SU-DHL-6 (cell line): ENCODE measurements at regions not wholly inside any gene's neighbourhood (a gene's known extent, or its start where the extent isn't known, plus 50 kb on each side); places are given as distances from the start of the nearest gene placed in this dataset.

Experiments used
- H2AFZ ChIP-seq: fragments of 200-600 bp; sonication (generic); 2 replicates; pipeline ENCODE4 v1.6.1; 2014; ENCODE audit warnings: low read depth, mild to moderate bottlenecking, moderate library complexity, mixed read lengths, antibody characterized with exemption, low read length; ENCODE audit not compliant: severe bottlenecking
- H3F3A ChIP-seq: fragments of 200-600 bp; shearing (Covaris generic); 2 replicates; pipeline ENCODE4 v1.6.0; 2016; ENCODE audit warnings: antibody characterized with exemption, mild to moderate bottlenecking; ENCODE audit not compliant: insufficient read depth
- H3K27ac ChIP-seq: fragments of 200-600 bp; sonication (generic); 2 replicates; pipeline ENCODE4 v1.5.1; 2016; ENCODE audit warnings: low read depth, mild to moderate bottlenecking, low read length, moderate library complexity, mixed read lengths
- H3K27me3 ChIP-seq: fragments of 200-600 bp; sonication (generic), shearing (Covaris generic); 2 replicates; pipeline ENCODE4 v1.6.0; 2014; ENCODE audit warnings: mild to moderate bottlenecking, low read length
- H3K36me3 ChIP-seq: fragments of 200-600 bp; sonication (generic); 2 replicates; pipeline ENCODE4 v1.6.1; 2014; ENCODE audit warnings: mild to moderate bottlenecking, low read length, mixed read lengths
- H3K4me2 ChIP-seq: fragments of 300-600, 200-600 bp; shearing (Covaris generic), sonication (generic); 2 replicates; pipeline ENCODE4 v1.6.0; 2014; ENCODE audit warnings: low read length, low read depth, mild to moderate bottlenecking; ENCODE audit not compliant: poor library complexity, severe bottlenecking
- H3K4me3 ChIP-seq: fragments of 200-600 bp; sonication (generic); 2 replicates; pipeline ENCODE4 v1.5.1; 2014; ENCODE audit warnings: antibody characterized with exemption, low read length, mild to moderate bottlenecking, mixed read lengths; ENCODE audit not compliant: insufficient read depth, poor library complexity, severe bottlenecking
- H3K79me2 ChIP-seq: fragments of 200-600 bp; sonication (generic); 2 replicates; pipeline ENCODE4 v1.6.1; 2014; ENCODE audit warnings: mild to moderate bottlenecking, low read length, moderate library complexity; ENCODE audit not compliant: insufficient read depth
- H3K9ac ChIP-seq: fragments of 200-600 bp; sonication (generic); 2 replicates; pipeline ENCODE4 v1.7.0; 2014; ENCODE audit warnings: mild to moderate bottlenecking, low read length
- H3K9me2 ChIP-seq: fragments of 200-600 bp; sonication (generic); replicated peaks from 2 replicates; pipeline ENCODE4 v1.6.1; 2014; ENCODE audit warnings: low read length; ENCODE audit not compliant: insufficient read depth
- H3K9me3 ChIP-seq: fragments of 200-600 bp; sonication (generic); 2 replicates; pipeline ENCODE4 v1.6.1; 2014; ENCODE audit warnings: low read length, mixed read lengths; ENCODE audit not compliant: insufficient read depth
- H4K20me1 ChIP-seq: fragments of 200-600 bp; sonication (generic); 2 replicates; pipeline ENCODE4 v1.6.1; 2014; ENCODE audit warnings: low read depth, mild to moderate bottlenecking, antibody characterized with exemption, low read length, moderate library complexity, mixed read lengths
- EZH2phosphoT487 ChIP-seq: fragments of 200-600 bp; sonication (generic), shearing (Covaris generic); conservative IDR thresholded peaks from 2 replicates; pipeline ENCODE4 v1.6.1; 2018; ENCODE audit warnings: mild to moderate bottlenecking, antibody characterized with exemption, low read length, moderate library complexity, mixed read lengths
- TF ChIP-seq, protein P1 (sequence below): fragments of 200-600 bp; sonication (generic); IDR thresholded peaks from one replicate; pipeline ENCODE4 v1.5.1; 2017; ENCODE audit warnings: antibody characterized with exemption, mild to moderate bottlenecking, low read length, moderate library complexity; ENCODE audit not compliant: insufficient read depth, poor library complexity, severe bottlenecking

DNA sequence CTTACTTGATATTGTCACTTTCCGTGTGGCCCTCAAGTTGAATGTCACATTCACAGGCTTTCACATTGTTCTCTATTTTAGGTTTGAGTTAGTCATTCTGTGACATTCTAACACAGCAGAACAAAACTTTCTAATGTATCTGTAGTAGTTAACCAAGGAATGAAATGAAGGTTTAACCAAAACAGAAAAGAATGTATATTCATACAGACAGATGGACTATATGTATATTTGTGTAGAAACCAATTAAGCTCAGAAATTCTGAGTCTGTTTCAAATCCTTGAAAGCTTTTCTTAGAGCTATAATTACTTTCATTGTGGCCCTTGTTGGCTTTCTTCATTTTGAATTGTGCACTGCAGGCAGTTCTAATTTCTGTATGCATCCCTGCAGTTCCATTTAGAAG is 654.7 kb downstream of the LRRC70 start:
- Histone ChIP-seq H4K20me1 (no peaks in the 10 kb centered on the region), H3K79me2 (no peaks in the 10 kb centered on the region), H3K4me2 (no peak overlapping the region), H3K27me3 (no peaks in the 10 kb centered on the region), H3K36me3 (no peaks in the 10 kb centered on the region), H3K9me3 (no peaks in the 10 kb centered on the region), H3K9ac (no peak overlapping the region), H3K4me3 (no peak overlapping the region), H3F3A (no peaks in the 10 kb centered on the region), H3K9me2 (no peaks in the 10 kb centered on the region), H2AFZ (no peak overlapping the region), H3K27ac (no peak overlapping the region)
- TF ChIP-seq, protein P1, sequence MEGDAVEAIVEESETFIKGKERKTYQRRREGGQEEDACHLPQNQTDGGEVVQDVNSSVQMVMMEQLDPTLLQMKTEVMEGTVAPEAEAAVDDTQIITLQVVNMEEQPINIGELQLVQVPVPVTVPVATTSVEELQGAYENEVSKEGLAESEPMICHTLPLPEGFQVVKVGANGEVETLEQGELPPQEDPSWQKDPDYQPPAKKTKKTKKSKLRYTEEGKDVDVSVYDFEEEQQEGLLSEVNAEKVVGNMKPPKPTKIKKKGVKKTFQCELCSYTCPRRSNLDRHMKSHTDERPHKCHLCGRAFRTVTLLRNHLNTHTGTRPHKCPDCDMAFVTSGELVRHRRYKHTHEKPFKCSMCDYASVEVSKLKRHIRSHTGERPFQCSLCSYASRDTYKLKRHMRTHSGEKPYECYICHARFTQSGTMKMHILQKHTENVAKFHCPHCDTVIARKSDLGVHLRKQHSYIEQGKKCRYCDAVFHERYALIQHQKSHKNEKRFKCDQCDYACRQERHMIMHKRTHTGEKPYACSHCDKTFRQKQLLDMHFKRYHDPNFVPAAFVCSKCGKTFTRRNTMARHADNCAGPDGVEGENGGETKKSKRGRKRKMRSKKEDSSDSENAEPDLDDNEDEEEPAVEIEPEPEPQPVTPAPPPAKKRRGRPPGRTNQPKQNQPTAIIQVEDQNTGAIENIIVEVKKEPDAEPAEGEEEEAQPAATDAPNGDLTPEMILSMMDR: no peak
- TF ChIP-seq EZH2phosphoT487: no peak

GRCh38 chr5:63230754-63231153 is 652.1 kb downstream of the LRRC70 start:
- Histone ChIP-seq H3K9me3 (no peaks in the 10 kb centered on the region), H3K27me3 (no peaks in the 10 kb centered on the region), H4K20me1 (no peaks in the 10 kb centered on the region), H3K9me2 (no peaks in the 10 kb centered on the region), H3K27ac (no peak overlapping the region), H3K4me3 (no peak overlapping the region), H3K79me2 (no peaks in the 10 kb centered on the region), H3F3A (no peaks in the 10 kb centered on the region), H2AFZ (no peak overlapping the region), H3K36me3 (no peaks in the 10 kb centered on the region), H3K4me2 (no peak overlapping the region), H3K9ac (no peak overlapping the region)
- no peak for TF ChIP-seq EZH2phosphoT487
- TF ChIP-seq, protein P1: no peak

- no peak overlapping the region for H2AFZ ChIP-seq
- no peak overlapping the region for H3K9ac ChIP-seq
- H3F3A ChIP-seq: no peaks in the 10 kb centered on the region
- H3K36me3 ChIP-seq: no peaks in the 10 kb centered on the region
- H3K4me2 ChIP-seq: no peak overlapping the region
- no peaks in the 10 kb centered on the region for H3K27me3 ChIP-seq
- no peak for TF ChIP-seq EZH2phosphoT487
- TF ChIP-seq, protein P1: no peak
- H3K79me2 ChIP-seq: no peaks in the 10 kb centered on the region
- no peak overlapping the region for H3K27ac ChIP-seq
- no peaks in the 10 kb centered on the region for H4K20me1 ChIP-seq
- H3K9me3 ChIP-seq: no peaks in the 10 kb centered on the region
- no peaks in the 10 kb centered on the region for H3K9me2 ChIP-seq
- no peak overlapping the region for H3K4me3 ChIP-seq
Observed at GRCh38 chr5:63228154-63228553, 649.5 kb downstream of the LRRC70 start.
